Keratinocyte (primary cell): ENCODE measurements at regions not wholly inside any gene's neighbourhood (a gene's known extent, or its start where the extent isn't known, plus 50 kb on each side); places are given as distances from the start of the nearest gene placed in this dataset.

ENCODE experiments used
- CTCF ChIP-seq, 3 experiments: IDR thresholded peaks in 1 of 3; conservative IDR thresholded peaks in 1 of 3; optimal IDR thresholded peaks in 1 of 3; 2 replicates in 2 of 3; 3 replicates in 1 of 3; pipeline versions ENCODE3 to v1.5.1; 2011; ENCODE audit warnings: low read length in 3 of 3, mild to moderate bottlenecking in 3 of 3, moderate library complexity in 2 of 3, control low read depth in 1 of 3, inconsistent platforms in 1 of 3; ENCODE audit not compliant: insufficient read depth in 2 of 3; ENCODE audit errors: extremely low read depth in 1 of 3
- EZH2 ChIP-seq: IDR thresholded peaks from one replicate; pipeline ENCODE4 v1.6.1; 2012; ENCODE audit warnings: inconsistent platforms, mild to moderate bottlenecking, low read length, moderate library complexity

GRCh38 chr1:163912170-163912884, 590.6 kb downstream of the NUF2 start:
- TF ChIP-seq CTCF (optimal IDR thresholded peaks at IDR 0.05 in 1 of 3, IDR thresholded peaks at IDR 0.05 in 1 of 3, conservative IDR thresholded peaks at IDR 0.05 in 1 of 3; ENCODE audit: extremely low read depth in 1 of 3, insufficient read depth in 2 of 3, low read length in 3 of 3) (no peak), EZH2 (no peak)
